A673 (cell line): ENCODE measurements at regions not wholly inside any gene's neighbourhood (a gene's known extent, or its start where the extent isn't known, plus 50 kb on each side); places are given as distances from the start of the nearest gene placed in this dataset.

Experiments used
- BruUV-seq: library from RNA; stranded (reverse); fragments of 400-500 nt; replicated peaks from 2 replicates; lab custom pipeline; 2021; lab: Mats Ljungman, UMichigan
- CTCF ChIA-PET: fragments of 300-600 bp; sonication (Branson Sonifier 250); formaldehyde crosslinking; loops from one replicate; lab custom pipeline; 2022; ENCODE audit warnings: antibody characterized with exemption; lab: Charles Lee
- POLR2A ChIA-PET: fragments of 300-600 bp; sonication (Branson Sonifier 250); formaldehyde crosslinking; loops from one replicate; lab custom pipeline; 2022; ENCODE audit warnings: antibody characterized with exemption; ENCODE audit not compliant: low non-redundant PET; lab: Charles Lee
- DNase-seq: peaks from one replicate; pipeline ENCODE4 v3.0.0-alpha.2; 2015; ENCODE audit warnings: low spot score
- H3K27ac ChIP-seq: fragments of 200-600 bp; sonication (generic); 2 replicates; pipeline ENCODE4 v1.5.1; 2016; ENCODE audit warnings: mixed run types, low read depth, mild to moderate bottlenecking, mixed read lengths, antibody characterized with exemption, low read length; ENCODE audit not compliant: poor library complexity, severe bottlenecking
- H3K27me3 ChIP-seq: fragments of 200-600 bp; sonication (generic); replicated peaks from 2 replicates; pipeline ENCODE4 v1.6.1; 2017; ENCODE audit warnings: mixed run types, low read depth, mild to moderate bottlenecking, mixed read lengths, antibody characterized with exemption, low read length; ENCODE audit not compliant: insufficient read depth, poor library complexity
- H3K36me3 ChIP-seq: fragments of 200-600 bp; sonication (generic); 2 replicates; pipeline ENCODE4 v1.6.1; 2016; ENCODE audit warnings: mixed run types, mild to moderate bottlenecking, mixed read lengths, antibody characterized with exemption, low read length; ENCODE audit not compliant: insufficient read depth, poor library complexity, severe bottlenecking
- H3K4me1 ChIP-seq: fragments of 200-600 bp; sonication (generic); 2 replicates; pipeline ENCODE4 v1.6.1; 2017; ENCODE audit warnings: mixed run types, mild to moderate bottlenecking, mixed read lengths, antibody characterized with exemption, low read length; ENCODE audit not compliant: insufficient read depth, poor library complexity, severe bottlenecking
- H3K4me3 ChIP-seq: fragments of 200-600 bp; sonication (generic); 2 replicates; pipeline ENCODE4 v1.5.1; 2016; ENCODE audit warnings: low read depth, mixed run types, mild to moderate bottlenecking, mixed read lengths, low read length; ENCODE audit not compliant: poor library complexity, severe bottlenecking
- H3K9me3 ChIP-seq: fragments of 200-600 bp; sonication (generic); 2 replicates; pipeline ENCODE4 v1.6.1; 2016; ENCODE audit warnings: mixed run types, low read depth, mild to moderate bottlenecking, mixed read lengths, antibody characterized with exemption, low read length; ENCODE audit not compliant: poor library complexity, severe bottlenecking
- CTCF ChIP-seq: fragments of 300-800, 200-600 bp; sonication (generic); conservative IDR thresholded peaks from 2 replicates; pipeline ENCODE4 v1.5.1; 2017; ENCODE audit warnings: low read depth, mild to moderate bottlenecking, antibody characterized with exemption, low read length, moderate library complexity, mixed read lengths
- EZH2 ChIP-seq: fragments of 200-600 bp; sonication (generic); IDR thresholded peaks from 2 replicates; pipeline ENCODE4 v1.6.1; 2017; ENCODE audit warnings: borderline replicate concordance, low read depth, mild to moderate bottlenecking, mixed read lengths, antibody characterized with exemption, low read length; ENCODE audit not compliant: poor library complexity, severe bottlenecking
- intact Hi-C: fragments of 100-400 bp; cut with micrococcal nuclease; formaldehyde crosslinking; loops from one replicate; pipeline ENCODE4 v1.10.0; 2022; ENCODE audit not compliant: unreplicated experiment

- no peak for DNase-seq
- Histone ChIP-seq H3K27me3 (no peaks in the 10 kb centered on the region), H3K36me3 (no peaks in the 10 kb centered on the region), H3K4me3 (no peak overlapping the region), H3K27ac (no peak overlapping the region), H3K4me1 (no peaks in the 10 kb centered on the region), H3K9me3 (no peaks in the 10 kb centered on the region)
- no TSS peak for BruUV-seq
- POLR2A ChIA-PET = no interaction called here
- intact Hi-C loops = no loop called here
- CTCF ChIA-PET = no interaction called here
- TF ChIP-seq CTCF (no peak), EZH2 (no peak)
Measured at GRCh38 chr13:51027644-51028043, 83.4 kb downstream of the C13orf42 start.

- TF ChIP-seq EZH2 (no peak), CTCF (no peak)
- ChIA-PET POLR2A (no interaction called here), CTCF (no interaction called here)
Measured at GRCh38 chr13:51026016-51026415, 85.1 kb downstream of the C13orf42 start.

GRCh38 chr13:51025245-51025905 is 85.7 kb downstream of the C13orf42 start:
- no peak for DNase-seq
- no peaks in the 10 kb centered on the region for H3K4me1 ChIP-seq
- H3K27ac ChIP-seq = no peak overlapping the region
- no peaks in the 10 kb centered on the region for H3K27me3 ChIP-seq
- no peaks in the 10 kb centered on the region for H3K9me3 ChIP-seq
- POLR2A ChIA-PET = interaction anchor here (0.7 kb wide), 1 partner anchor 495 kb away, joined by 8 read pairs; no protein-coding TSS in a partner anchor
- intact Hi-C loops = no loop called here
- CTCF ChIA-PET = no interaction called here
- TF ChIP-seq CTCF (no peak), EZH2 (no peak)
- H3K36me3 ChIP-seq = no peaks in the 10 kb centered on the region
- BruUV-seq = no TSS peak
- H3K4me3 ChIP-seq = no peak overlapping the region

More at GRCh38 chr13:51026016-51026415, 85.1 kb downstream of the C13orf42 start:
- Histone ChIP-seq H3K36me3 (no peaks in the 10 kb centered on the region), H3K4me1 (no peaks in the 10 kb centered on the region), H3K4me3 (no peak overlapping the region), H3K27me3 (no peaks in the 10 kb centered on the region), H3K27ac (no peak overlapping the region), H3K9me3 (no peaks in the 10 kb centered on the region)
- no peak for DNase-seq
- BruUV-seq = no TSS peak
- intact Hi-C loops = no loop called here
